GM19023 (cell line): ENCODE measurements at regions not wholly inside any gene's neighbourhood (a gene's known extent, or its start where the extent isn't known, plus 50 kb on each side); places are given as distances from the start of the nearest gene placed in this dataset.
A peak's percentile ranks its signal among the peaks of the same experiment; 100 is the strongest.

Source experiments
- ATAC-seq: cut with Tn5 transposase; IDR thresholded peaks from one replicate; pipeline ENCODE4 v1.9.1; 2021; ENCODE audit warnings: mild to moderate bottlenecking, moderate library complexity; ENCODE audit not compliant: unreplicated experiment

DNA sequence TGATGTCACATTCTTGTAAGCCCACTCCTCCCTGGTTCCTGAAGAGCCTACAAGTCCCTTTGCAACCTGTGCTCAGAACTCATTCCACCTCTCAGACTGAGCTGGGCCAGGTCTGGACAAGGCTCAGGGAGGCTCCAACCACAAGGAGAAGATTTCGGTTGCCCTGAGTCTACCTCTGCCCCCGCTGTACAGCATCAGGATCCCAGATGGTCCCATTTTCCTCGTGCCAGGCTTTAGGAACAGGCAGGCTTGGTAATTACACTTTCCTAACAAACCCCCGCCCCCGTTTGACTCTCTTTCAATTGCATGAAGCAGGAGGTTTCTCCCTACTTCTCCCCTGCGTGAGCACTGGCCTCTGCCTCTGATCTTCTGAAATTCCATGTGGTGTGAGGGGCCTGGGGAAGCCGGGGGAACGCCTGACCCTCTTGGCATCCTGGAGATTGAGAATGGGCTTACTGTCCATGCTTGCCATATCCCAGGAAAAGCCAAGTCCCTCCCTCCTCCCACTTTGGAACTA lies 86.9 kb upstream of the CTNNA1 start:
- no peak for ATAC-seq

DNA sequence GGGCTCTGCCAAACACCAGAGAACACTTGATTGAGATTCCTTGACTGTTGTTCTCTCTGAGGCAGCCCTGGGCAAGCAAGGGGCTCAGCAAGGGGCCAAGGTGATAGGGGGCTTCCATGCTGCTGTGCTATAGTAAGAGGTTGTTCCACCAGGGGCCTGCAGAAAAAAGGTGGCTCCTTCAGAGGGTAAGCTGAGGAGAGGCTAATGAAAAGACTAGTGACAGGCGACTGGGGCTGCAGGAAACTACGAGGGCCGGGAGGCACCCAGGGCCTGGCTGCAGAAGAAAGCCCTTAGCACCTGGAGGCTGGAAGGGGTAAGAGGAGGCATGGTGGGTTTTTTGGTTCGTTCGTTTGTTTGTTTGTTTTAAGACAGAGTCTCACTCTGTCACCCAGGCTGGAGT lies 88.0 kb upstream of the CTNNA1 start:
- no peak for ATAC-seq

DNA sequence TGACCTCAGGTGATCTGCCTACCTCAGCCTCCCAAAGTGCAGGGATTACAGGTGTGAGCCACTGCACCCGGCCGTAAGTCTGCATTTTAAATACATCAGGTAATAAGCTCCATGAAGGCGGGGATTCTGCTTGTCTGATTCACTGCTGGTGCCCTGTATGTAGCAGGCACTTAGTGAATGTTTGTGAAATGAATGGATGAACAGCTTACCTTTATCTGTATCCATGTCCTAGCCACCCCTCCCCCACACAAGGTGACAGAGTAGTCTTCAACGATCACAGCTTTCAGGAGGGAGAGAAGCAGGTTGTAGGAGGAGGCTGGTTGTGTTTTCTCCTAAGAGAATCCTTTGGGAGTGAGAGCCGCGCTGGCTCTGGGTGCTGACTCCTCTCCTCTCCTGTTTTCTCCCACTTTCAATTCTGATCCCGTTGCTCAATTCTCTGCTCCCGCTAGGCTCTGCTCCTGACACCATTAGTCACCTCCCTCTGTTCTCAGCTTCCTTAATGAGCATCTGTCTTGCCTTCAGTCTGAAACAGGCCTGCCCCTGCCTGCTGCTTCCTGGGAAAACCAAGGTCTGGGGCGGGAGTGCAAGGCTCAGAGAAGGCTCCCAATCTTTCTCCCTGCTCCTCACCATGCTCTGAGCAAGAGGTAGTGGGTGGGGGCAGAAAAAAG lies 88.8 kb upstream of the CTNNA1 start:
- ATAC-seq = no peak

DNA sequence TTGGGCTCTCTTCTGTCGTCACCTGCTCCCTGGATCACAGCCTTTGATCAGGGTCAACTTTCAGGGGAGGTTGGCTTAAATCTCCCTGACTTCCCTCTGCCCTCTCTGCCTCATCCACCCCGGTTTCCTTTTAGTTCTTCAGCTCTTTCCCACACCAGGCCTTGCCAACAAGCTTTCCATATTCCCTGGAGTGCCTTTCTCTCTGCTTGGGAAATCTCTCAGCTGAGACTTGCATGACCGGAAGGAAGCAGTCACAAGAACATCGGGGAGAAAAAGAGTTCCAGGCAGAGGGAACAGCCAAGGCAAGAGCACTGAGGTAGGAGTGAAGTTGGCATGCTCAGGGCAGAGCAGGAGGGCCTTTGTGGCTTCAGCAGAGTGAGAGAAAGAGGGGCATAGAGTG lies 88.4 kb upstream of the HSPA9 start:
- ATAC-seq = no peak

DNA sequence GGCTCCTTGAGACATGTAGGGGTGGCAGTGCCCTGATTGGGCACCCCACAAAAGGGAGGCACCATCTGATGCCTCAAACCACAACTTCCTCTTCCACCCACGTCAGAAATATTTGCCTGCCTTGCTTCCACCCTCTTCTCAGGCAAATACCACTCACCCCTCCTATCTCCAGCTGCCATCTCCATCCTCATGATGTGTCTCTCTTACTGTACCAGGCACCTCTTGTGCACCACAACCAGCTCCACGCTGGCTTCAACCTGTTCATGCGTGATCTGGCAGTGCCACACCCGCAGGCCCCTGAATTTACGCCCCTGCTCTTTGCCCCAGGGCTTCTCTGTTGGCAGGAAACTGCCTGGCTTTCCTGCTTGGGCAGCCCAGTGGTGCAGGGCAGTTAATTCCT lies 87.8 kb upstream of the HSPA9 start:
- no peak for ATAC-seq

DNA sequence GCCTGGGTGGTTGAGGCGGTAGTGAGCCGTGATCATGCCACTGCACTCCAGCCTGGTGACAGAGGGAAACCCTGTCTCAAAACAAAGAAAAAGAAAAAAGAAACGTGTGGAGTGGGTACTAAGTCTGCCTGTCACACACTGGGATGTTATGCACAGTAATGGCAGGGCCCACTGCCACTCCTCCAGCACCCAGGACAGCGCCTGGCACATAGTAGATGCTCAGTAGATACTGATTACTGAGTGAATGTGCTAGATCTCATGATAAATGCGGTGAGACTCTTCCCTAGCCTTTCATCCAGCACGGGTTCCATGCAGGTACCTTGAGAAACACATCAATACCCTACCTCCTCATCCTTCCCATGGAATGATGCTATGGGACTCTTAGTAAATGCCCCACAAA lies 87.4 kb upstream of the HSPA9 start:
- no peak for ATAC-seq

DNA sequence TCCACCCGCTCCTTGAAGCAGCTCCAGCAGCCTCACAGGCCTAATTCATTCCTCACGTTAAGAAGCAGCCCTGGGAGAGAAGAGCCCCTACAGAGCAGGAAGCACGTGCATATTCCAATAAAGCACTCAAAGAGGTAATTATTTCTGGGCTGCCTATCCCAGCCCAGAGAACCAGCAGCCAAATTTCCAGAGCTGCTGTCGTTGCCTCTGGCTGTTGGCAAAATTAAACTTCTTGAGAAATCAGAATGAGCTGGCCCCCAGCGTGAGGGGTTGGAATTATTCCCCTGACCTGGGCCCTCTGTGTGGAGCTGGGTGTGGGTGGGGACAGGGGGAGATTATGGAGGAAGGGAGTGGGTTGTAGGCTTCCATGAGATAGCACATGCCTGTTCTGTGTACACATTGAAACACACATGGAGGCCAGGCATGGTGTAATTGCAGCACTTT lies 86.8 kb upstream of the HSPA9 start:
- no peak for ATAC-seq

DNA sequence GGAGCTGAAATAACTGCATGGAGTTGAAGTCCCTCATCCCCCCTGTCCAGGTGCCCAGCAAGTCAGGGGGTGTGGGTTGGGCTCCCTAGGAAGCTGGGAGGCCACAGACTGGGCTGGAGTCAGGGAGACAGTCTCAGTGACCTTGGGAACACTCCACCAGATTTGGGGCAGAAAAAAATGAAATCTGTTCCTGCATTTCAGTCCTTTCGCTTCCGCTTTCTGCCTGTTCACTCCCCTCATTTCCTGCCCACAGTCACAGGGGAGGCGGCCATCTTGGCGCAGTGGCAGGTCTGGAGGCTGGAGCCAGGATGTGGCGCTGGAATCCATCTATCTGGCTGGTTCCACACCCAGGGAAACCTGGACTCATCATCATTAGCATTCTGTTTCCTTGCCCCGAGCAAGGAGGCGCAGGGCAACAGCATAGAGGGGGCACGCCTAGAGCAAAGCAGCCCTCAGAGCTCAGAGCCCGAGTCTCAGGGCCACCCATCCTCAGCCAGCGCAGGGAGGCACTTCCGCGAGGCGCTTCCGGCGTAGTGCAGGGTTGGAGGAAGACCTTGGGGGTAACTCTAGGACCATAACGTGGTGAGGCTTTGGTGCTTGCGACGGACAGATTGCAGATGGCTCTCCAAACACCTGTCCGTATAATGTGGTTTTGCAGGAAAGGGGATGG lies 86.2 kb upstream of the HSPA9 start:
- ATAC-seq = no peak

DNA sequence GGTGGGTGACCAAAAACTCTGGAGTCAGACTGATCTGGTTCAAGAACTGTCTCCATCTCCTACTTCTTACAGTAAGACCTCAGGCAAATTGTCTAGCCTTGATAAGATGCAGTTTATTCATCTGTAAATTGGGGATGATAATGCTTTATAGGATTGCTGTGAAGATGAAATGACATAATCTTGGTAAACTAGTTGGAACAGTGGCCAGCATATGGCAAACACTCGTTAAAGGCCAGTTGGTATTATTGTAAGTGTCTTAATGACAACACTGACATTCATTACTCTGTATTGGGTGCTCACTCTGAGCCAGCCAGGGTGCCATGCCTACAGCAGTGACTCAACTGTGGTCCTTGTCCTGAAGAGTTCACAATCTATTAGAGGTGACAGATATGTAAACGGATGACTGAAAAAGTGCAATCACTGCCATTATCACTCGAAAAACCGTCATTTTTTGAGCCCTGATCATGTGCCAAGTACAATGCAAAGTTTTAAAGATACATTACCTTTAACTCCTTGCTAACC lies 84.9 kb upstream of the HSPA9 start:
- ATAC-seq = no peak

DNA sequence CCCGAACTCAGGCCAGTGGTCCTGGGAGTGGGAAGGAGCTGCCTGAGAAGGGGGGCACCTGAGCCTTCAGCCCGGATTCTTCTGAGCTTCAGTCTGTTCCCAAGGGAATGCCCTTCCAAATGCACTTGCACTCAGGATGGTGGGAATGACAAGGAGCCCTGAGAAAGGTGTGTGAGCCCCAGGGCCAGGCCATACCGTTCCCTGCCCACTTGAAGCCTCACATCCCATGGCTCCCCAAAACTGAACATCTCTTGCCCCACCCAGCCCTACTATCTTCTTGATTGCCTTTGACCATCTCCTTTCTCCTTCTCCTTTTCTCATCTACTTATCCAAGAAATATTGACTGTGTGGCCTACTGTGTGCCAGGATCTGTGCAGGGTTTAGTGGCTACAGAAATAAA lies 84.4 kb upstream of the HSPA9 start:
- no peak for ATAC-seq

DNA sequence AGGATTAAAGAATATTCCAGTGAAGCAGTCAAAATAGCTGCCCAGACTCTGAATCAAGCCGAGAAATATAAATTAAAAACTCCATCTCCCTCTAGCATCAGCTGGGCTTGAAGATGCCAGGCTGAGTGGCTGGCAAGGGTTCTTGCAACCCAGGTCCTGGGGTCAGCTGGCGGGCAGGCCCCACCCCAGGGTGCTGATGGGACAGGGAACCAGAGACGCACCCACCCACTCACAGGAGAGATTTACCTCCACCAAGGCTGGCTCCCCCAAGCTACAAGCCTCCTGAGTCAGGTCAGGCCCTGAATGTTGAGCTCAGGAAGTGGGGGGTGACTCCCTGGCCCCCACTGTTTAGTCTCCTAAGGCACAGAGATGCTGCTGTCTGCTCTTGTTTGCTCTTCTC lies 83.9 kb upstream of the HSPA9 start:
- ATAC-seq = no peak

DNA sequence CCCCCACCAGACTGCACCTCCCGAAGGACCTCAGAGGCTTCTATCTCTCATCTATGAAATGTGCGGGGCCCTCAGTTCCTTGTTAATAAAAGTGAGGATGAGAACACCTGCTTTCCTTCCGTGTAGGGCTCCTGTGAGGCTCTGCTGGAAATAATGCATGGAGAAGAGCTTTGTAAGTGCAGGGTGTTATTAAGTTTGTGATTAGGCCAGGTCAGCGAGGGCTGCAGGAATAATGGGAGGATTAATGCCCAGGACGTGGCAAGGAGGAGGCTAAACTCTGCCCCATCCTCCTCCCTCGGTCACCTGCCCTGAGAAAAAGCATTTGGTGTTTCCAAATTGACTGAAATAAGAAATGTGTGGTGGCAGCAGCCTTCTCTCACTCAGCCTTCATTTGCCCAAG lies 83.5 kb upstream of the HSPA9 start:
- ATAC-seq = no peak

DNA sequence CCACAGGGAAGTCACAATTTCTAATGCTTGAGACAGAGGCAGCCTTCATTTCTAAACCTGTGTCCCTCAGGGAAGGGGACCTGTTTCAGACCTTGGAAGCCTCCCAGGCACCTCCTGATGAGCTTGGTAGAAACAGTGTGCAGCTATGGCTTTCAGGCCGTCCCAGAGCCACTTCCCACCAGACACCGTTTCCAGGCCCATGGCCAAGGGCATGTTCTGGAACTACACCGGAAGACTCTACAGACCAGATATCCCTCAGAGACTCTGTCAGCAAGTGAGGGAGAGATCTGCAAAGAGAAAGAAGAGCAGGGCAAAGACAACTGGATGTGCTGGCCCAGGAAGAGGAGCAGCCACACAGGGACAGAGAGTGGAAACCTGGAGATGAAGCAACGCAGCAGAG lies 82.2 kb upstream of the HSPA9 start:
- ATAC-seq = no peak

DNA sequence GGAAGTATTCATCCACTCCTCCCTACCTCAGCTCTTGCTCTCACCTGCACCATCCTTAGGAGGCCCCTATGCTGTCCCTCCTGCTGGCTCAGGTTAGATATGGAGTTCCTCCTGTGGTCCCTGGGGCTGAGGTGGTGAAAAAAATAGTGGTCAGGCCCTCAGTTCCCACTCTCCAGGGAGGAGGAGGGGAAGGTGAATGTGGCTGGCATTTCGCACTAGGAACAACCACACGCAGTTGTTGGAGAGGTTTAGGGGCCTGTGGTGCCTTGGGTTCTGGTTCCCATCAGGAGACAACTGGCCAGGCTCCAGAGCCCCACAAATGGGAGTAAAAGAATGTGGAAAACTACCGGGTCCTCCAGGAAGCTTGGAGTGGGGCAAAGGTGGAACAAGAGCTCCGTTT lies 81.7 kb upstream of the HSPA9 start:
- ATAC-seq = no peak

DNA sequence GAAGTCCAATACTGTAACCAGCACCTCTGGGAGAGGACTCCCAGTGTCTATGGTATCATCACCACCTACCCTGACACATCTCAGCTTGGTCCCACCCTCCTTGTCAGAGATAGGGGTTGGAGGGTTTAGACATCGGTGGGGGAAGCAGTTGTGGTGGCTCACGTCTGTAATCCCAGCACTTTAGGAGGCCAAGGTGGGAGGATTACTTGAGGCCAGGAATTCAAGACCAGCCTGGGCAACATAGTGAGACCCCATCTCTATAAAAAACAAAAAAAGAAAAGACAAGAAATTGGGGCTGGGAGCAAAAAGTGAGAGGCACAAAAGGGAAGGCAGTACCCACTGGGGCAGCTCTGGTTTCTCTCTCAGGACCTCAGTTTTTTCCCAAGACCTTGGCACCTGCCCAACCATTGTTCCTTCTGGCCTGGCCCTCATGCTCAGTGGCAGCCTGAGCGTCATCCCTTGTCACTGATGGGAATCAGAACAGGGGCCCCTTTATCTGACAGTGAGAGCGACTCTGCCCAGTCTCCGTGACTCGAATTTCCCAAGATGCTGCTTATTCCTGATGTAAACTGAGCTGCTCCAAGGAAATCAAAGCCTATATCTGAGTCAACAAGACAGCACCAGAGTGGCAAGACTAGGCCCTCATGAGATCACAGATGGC lies 80.5 kb upstream of the HSPA9 start:
- ATAC-seq = no peak

DNA sequence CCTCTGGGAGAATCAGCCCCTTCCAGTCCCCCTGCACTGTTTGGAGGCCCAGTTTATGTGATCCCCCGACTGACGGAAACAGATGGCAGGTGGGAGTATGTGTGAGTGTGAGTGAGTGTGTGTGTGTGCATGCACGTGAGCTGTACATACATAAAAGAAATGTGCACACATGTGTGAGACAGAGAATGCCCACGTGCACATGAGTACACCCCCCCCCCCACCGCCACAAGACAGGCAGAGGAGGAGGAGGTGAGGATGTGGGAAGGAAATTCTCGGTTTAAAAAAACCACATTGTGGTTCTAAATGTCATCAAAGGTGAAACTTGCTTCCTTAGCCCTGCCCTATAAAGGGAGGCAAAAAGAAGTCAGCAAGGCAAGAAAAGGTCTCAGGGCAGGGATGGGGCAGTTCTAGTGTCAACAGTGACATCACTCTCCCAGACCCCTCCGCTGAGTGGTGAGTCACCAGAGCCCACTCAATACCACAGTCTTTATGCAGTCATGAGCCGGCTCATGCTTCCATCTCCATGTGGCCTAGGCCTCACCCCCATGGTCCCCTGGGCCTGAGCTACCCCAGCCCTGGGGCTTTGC lies 79.2 kb upstream of the HSPA9 start:
- peak; percentile 60 for ATAC-seq

DNA sequence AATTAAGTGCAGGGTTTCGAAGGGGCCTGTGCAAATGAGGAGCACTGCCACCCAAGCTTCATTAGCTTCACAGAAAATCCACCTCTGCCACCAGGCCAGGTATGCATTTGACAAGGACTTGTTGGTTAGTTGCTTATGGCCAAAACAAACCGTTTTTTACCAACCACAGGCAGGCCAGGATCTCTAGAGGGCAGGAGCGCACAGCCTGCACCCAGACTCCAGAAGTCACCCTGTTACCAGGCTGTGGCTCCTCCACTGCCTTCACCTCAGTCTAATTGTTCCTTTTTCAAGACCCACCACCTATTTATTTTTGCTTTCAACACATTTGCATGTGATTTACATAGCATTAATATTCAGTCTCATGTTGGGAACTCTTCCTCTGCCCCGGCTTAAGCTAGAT lies 78.3 kb upstream of the HSPA9 start:
- ATAC-seq = no peak

DNA sequence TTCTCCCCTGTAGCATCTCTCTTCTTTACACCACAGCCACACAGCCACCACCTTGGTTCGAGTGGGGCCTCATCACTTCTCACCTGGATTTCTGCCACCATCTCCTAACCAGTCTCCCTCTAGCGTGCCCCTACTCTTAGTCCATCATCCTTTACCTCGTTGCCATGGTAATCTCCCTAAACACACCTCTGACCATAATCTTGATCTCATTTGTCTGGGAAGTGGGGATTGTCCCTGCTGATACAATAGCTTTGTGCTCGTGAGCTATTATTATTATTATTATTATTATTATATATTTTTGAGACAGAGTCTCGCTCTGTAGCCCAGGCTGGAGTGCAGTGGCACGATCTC lies 76.5 kb upstream of the HSPA9 start:
- no peak for ATAC-seq

DNA sequence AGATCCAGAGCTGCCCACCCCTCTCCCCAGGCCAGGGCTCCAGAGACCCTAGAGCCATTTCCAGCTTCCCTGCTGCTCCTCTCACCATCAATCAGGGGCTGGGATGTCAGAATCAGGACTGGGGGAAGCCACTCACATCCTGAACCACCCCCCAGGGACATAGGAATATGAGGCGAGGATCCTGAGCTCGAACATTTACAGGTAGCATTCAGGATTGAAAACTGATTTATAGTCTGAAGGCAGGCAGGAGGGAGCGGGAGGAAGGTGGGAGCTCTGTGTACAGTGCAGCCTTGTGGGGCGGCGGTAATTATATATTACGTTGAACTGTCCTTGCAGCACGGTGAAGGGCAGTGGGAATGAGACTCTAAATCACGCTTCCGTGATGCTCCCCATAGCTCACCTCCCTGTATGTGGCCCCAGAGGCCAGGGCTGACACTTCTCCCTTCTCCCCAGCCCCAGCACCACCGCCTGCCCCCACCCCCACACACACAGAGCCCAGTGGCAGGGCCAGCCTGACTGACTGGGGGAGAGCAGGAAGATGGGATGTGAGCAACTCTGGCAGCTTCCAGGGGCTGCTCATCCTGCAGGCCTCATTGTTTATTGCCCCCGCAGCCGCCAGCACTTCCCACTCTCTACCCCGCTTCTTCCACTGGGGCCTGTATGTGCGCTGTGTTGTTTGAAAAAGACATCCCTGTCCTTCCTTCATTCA lies 76.0 kb upstream of the HSPA9 start:
- ATAC-seq = no peak

DNA sequence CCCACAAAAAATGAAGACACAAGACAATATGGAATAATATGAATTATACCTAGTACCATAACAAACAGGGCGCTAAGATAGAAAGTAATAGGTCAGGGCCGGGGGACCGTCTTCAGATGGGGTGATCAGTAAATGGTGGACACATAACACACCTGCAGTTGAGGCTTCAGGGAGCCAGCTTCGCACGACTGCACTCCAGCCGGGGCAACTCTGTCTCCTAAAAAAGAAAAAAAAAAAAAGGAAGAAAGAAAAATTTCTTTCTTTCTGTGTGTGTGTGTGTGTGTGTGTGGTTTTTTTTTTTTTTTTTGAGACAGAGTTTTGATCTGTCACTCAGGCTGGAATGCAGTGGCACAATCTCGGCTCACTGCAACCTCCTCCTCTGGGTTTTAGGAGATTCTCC lies 75.0 kb upstream of the HSPA9 start:
- no peak for ATAC-seq

DNA sequence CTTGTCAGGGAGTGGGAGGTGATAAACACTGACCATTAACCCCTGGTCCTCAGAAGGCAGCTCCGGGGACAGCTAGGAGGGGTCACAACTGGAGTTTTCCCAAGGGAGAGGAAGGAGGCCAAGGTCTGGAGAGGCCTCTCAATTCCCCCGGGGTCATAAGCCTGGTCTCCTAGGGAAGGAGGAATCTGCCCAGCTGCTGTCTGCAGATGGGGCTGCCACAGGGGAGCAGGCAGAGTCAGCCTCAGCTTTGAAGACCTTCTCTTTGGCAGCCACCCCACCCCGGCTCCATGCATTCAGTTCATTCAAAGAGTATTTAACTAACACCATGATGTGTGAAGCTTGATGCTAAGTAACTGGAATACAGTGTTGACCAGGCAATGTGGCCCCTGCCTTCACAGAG lies 74.6 kb upstream of the HSPA9 start:
- no peak for ATAC-seq
